IPS-15b (cell line): ENCODE measurements at regions not wholly inside any gene's neighbourhood (a gene's known extent, or its start where the extent isn't known, plus 50 kb on each side); places are given as distances from the start of the nearest gene placed in this dataset.

ENCODE experiments used
- H3K27me3 ChIP-seq: one replicate; pipeline ENCODE4 v1.6.1; 2013; ENCODE audit warnings: low read length; ENCODE audit not compliant: control insufficient read depth, insufficient read depth
- H3K36me3 ChIP-seq: one replicate; pipeline ENCODE4 v1.6.1; 2013; ENCODE audit warnings: low read length; ENCODE audit not compliant: control insufficient read depth, insufficient read depth
- H3K4me1 ChIP-seq: one replicate; pipeline ENCODE4 v1.6.1; 2013; ENCODE audit warnings: mild to moderate bottlenecking, low read length; ENCODE audit not compliant: control insufficient read depth, insufficient read depth
- H3K4me3 ChIP-seq: one replicate; pipeline ENCODE4 v1.5.1; 2013; ENCODE audit warnings: low read depth, low read length
- H3K9ac ChIP-seq: one replicate; pipeline ENCODE4 v1.6.1; 2013; ENCODE audit warnings: low read depth, mild to moderate bottlenecking, low read length
- H3K9me3 ChIP-seq: one replicate; pipeline ENCODE4 v1.6.1; 2013; ENCODE audit warnings: mild to moderate bottlenecking, low read length; ENCODE audit not compliant: control insufficient read depth, insufficient read depth

- Histone ChIP-seq H3K36me3 (no peaks in the 10 kb centered on the region), H3K4me3 (no peak overlapping the region), H3K9ac (no peak overlapping the region)
Measured at GRCh38 chr5:89253666-89254352, 370.8 kb upstream of the MEF2C start.

GRCh38 chr5:89246864-89247263 lies 363.9 kb upstream of the MEF2C start:
- Histone ChIP-seq H3K9me3 (no peaks in the 10 kb centered on the region), H3K4me1 (no peaks in the 10 kb centered on the region), H3K9ac (no peak overlapping the region)

More at GRCh38 chr5:89253666-89254352, 370.8 kb upstream of the MEF2C start:
- Histone ChIP-seq H3K27me3 (no peaks in the 10 kb centered on the region), H3K9me3 (no peaks in the 10 kb centered on the region), H3K4me1 (no peaks in the 10 kb centered on the region)

GRCh38 chr5:89246252-89246651 lies 363.3 kb upstream of the MEF2C start:
- H3K4me1 ChIP-seq, result no peaks in the 10 kb centered on the region
- H3K36me3 ChIP-seq, result no peaks in the 10 kb centered on the region
- H3K9ac ChIP-seq, result no peak overlapping the region
- no peak overlapping the region for H3K4me3 ChIP-seq
- no peaks in the 10 kb centered on the region for H3K27me3 ChIP-seq
- no peaks in the 10 kb centered on the region for H3K9me3 ChIP-seq

More at GRCh38 chr5:89246864-89247263, 363.9 kb upstream of the MEF2C start:
- no peak overlapping the region for H3K4me3 ChIP-seq
- H3K36me3 ChIP-seq, result no peaks in the 10 kb centered on the region
- H3K27me3 ChIP-seq, result no peaks in the 10 kb centered on the region

GRCh38 chr5:89243611-89244010 lies 360.6 kb upstream of the MEF2C start:
- Histone ChIP-seq H3K9ac (no peak overlapping the region), H3K36me3 (no peaks in the 10 kb centered on the region), H3K9me3 (no peaks in the 10 kb centered on the region), H3K4me1 (no peaks in the 10 kb centered on the region), H3K27me3 (no peaks in the 10 kb centered on the region), H3K4me3 (no peak overlapping the region)

- Histone ChIP-seq H3K36me3 (no peaks in the 10 kb centered on the region), H3K4me3 (no peak overlapping the region), H3K27me3 (no peaks in the 10 kb centered on the region)
Measured at GRCh38 chr5:89241186-89241585, 358.2 kb upstream of the MEF2C start.

GRCh38 chr5:89236900-89237299 lies 353.9 kb upstream of the MEF2C start:
- Histone ChIP-seq H3K9me3 (no peaks in the 10 kb centered on the region), H3K9ac (no peak overlapping the region), H3K4me1 (no peaks in the 10 kb centered on the region), H3K36me3 (no peaks in the 10 kb centered on the region), H3K4me3 (no peak overlapping the region), H3K27me3 (no peaks in the 10 kb centered on the region)

More at GRCh38 chr5:89241186-89241585, 358.2 kb upstream of the MEF2C start:
- H3K9me3 ChIP-seq, result no peaks in the 10 kb centered on the region
- H3K4me1 ChIP-seq, result no peaks in the 10 kb centered on the region
- no peak overlapping the region for H3K9ac ChIP-seq

- Histone ChIP-seq H3K9ac (no peak overlapping the region), H3K9me3 (no peaks in the 10 kb centered on the region), H3K36me3 (no peaks in the 10 kb centered on the region), H3K27me3 (no peaks in the 10 kb centered on the region), H3K4me1 (no peaks in the 10 kb centered on the region), H3K4me3 (no peak overlapping the region)
Measured at GRCh38 chr5:89233462-89233861, 350.5 kb upstream of the MEF2C start.

- Histone ChIP-seq H3K4me1 (no peaks in the 10 kb centered on the region), H3K27me3 (no peaks in the 10 kb centered on the region), H3K9me3 (no peaks in the 10 kb centered on the region), H3K9ac (no peak overlapping the region), H3K36me3 (no peaks in the 10 kb centered on the region), H3K4me3 (no peak overlapping the region)
Measured at GRCh38 chr5:89232139-89232603, 349.2 kb upstream of the MEF2C start.

GRCh38 chr5:89230178-89230577 lies 347.2 kb upstream of the MEF2C start:
- no peak overlapping the region for H3K9ac ChIP-seq
- no peaks in the 10 kb centered on the region for H3K4me1 ChIP-seq
- H3K4me3 ChIP-seq, result no peak overlapping the region
- H3K9me3 ChIP-seq, result no peaks in the 10 kb centered on the region
- H3K36me3 ChIP-seq, result no peaks in the 10 kb centered on the region
- H3K27me3 ChIP-seq, result no peaks in the 10 kb centered on the region

GRCh38 chr5:89229331-89230070 lies 346.5 kb upstream of the MEF2C start:
- Histone ChIP-seq H3K27me3 (no peaks in the 10 kb centered on the region), H3K9me3 (no peaks in the 10 kb centered on the region), H3K4me1 (no peaks in the 10 kb centered on the region), H3K9ac (no peak overlapping the region), H3K4me3 (no peak overlapping the region), H3K36me3 (no peaks in the 10 kb centered on the region)

- no peaks in the 10 kb centered on the region for H3K36me3 ChIP-seq
- no peaks in the 10 kb centered on the region for H3K4me1 ChIP-seq
- H3K9me3 ChIP-seq, result no peaks in the 10 kb centered on the region
- no peak overlapping the region for H3K4me3 ChIP-seq
- H3K27me3 ChIP-seq, result no peaks in the 10 kb centered on the region
- no peak overlapping the region for H3K9ac ChIP-seq
Measured at GRCh38 chr5:89228355-89228754, 345.4 kb upstream of the MEF2C start.

GRCh38 chr5:89218364-89218763 lies 335.4 kb upstream of the MEF2C start:
- Histone ChIP-seq H3K36me3 (no peaks in the 10 kb centered on the region), H3K4me1 (no peaks in the 10 kb centered on the region), H3K4me3 (no peak overlapping the region), H3K27me3 (no peaks in the 10 kb centered on the region), H3K9me3 (no peaks in the 10 kb centered on the region), H3K9ac (no peak overlapping the region)
